Peyer's patch (tissue), 4 donors: ENCODE measurements at regions not wholly inside any gene's neighbourhood (a gene's known extent, or its start where the extent isn't known, plus 50 kb on each side); places are given as distances from the start of the nearest gene placed in this dataset.

Experiments used
- DNase-seq, 3 donors: peaks; one replicate each; pipeline ENCODE4 v3.0.0-alpha.2; 2017 to 2019
- H3K27ac ChIP-seq, 4 donors: fragments of 200-600 bp; sonication (generic); one replicate each; pipeline ENCODE4 v1.5.1; 2016 to 2019
- H3K27me3 ChIP-seq, 2 donors: fragments of 200-600 bp; sonication (generic); one replicate each; pipeline ENCODE4 v1.5.1; 2019
- H3K36me3 ChIP-seq, 3 donors: fragments of 200-600 bp; sonication (generic); one replicate each; pipeline ENCODE4 v1.5.1; 2016 to 2019
- H3K4me1 ChIP-seq, 4 donors: fragments of 200-600 bp; sonication (generic); one replicate each; pipeline ENCODE4 v1.5.1; 2016 to 2019
- H3K4me3 ChIP-seq, 4 donors: fragments of 200-600 bp; sonication (generic); 1 replicate in 3 of 4; 2 replicates in 1 of 4; pipeline ENCODE4 v1.5.1; 2016 to 2019; ENCODE audit warnings: mild to moderate bottlenecking in 1 of 4
- H3K9me3 ChIP-seq, 4 donors: fragments of 200-600 bp; sonication (generic); one replicate each; pipeline ENCODE4 v1.5.1; 2016 to 2019; ENCODE audit warnings: mild to moderate bottlenecking in 1 of 4
- POLR2A ChIP-seq, 2 donors: fragments of 450-650 bp; IDR thresholded peaks; one replicate each; pipeline ENCODE4 v1.5.1; 2017; ENCODE audit warnings: antibody characterized with exemption in 2 of 2, mild to moderate bottlenecking in 2 of 2, moderate library complexity in 2 of 2
- TF ChIP-seq, protein P1 (sequence below), 6 experiments: fragments of 450-650 bp in 4 of 6; fragments of 200-600 bp in 2 of 6; sonication (generic) in 1 of 6; IDR thresholded peaks; one replicate each; pipeline ENCODE4 v1.5.1; 2017 to 2019; ENCODE audit warnings: antibody characterized with exemption in 6 of 6, mild to moderate bottlenecking in 3 of 6, moderate library complexity in 1 of 6

- peak in 1 of 3 donors; percentile 11 for DNase-seq
- Histone ChIP-seq H3K4me3 (no peak overlapping the region), H3K27ac (no peak overlapping the region), H3K27me3 (no peaks in the 10 kb centered on the region), H3K36me3 (no peaks in the 10 kb centered on the region), H3K9me3 (no peaks in the 10 kb centered on the region), H3K4me1 (peaks cover 0 to 5% (median 0%) of the 10 kb centered on the region in 4 donors)
- TF ChIP-seq POLR2A (IDR thresholded peaks at IDR 0.05) = no peak
- TF ChIP-seq, protein P1, sequence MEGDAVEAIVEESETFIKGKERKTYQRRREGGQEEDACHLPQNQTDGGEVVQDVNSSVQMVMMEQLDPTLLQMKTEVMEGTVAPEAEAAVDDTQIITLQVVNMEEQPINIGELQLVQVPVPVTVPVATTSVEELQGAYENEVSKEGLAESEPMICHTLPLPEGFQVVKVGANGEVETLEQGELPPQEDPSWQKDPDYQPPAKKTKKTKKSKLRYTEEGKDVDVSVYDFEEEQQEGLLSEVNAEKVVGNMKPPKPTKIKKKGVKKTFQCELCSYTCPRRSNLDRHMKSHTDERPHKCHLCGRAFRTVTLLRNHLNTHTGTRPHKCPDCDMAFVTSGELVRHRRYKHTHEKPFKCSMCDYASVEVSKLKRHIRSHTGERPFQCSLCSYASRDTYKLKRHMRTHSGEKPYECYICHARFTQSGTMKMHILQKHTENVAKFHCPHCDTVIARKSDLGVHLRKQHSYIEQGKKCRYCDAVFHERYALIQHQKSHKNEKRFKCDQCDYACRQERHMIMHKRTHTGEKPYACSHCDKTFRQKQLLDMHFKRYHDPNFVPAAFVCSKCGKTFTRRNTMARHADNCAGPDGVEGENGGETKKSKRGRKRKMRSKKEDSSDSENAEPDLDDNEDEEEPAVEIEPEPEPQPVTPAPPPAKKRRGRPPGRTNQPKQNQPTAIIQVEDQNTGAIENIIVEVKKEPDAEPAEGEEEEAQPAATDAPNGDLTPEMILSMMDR (IDR thresholded peaks at IDR 0.05) = no peak
Measured at GRCh38 chr16:86103320-86103719, 204.4 kb downstream of the IRF8 start.

DNA sequence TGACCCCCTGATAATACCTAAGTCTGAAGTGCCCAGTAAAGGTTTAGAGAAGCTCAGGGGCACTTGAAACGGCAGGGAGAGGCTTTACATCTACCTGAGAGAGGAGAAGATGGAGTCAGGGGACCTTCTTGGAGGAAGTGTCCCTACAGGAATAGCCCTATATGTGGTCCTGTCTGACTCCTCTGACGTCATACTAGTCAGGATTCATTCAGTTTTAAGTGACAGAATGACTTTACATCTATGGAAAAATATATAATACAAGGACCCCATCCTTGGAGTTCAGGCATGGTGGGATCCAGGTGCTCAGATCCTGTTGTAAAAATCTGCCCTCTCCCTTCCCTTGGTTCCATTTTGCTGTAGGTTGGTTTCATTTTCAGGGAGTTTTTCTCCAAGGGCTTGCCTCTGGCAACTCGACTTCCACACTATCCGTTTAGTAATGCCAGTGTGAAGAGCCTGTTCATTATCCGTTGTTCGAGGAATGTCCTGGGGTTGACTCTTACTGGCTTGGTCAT, 205.6 kb downstream of the IRF8 start:
- no peaks in the 10 kb centered on the region for H3K9me3 ChIP-seq
- no peak for TF ChIP-seq POLR2A (IDR thresholded peaks at IDR 0.05)
- no peak for DNase-seq
- H3K27ac ChIP-seq = no peak overlapping the region
- H3K36me3 ChIP-seq = no peaks in the 10 kb centered on the region
- H3K4me3 ChIP-seq = no peak overlapping the region
- H3K27me3 ChIP-seq = no peaks in the 10 kb centered on the region
- peaks cover 0 to 5% (median 0%) of the 10 kb centered on the region in 4 donors for H3K4me1 ChIP-seq

- no peaks in the 10 kb centered on the region for H3K27me3 ChIP-seq
- no peak for TF ChIP-seq POLR2A (IDR thresholded peaks at IDR 0.05)
- TF ChIP-seq, protein P1 (IDR thresholded peaks at IDR 0.05) = no peak
- no peaks in the 10 kb centered on the region for H3K9me3 ChIP-seq
- H3K36me3 ChIP-seq = no peaks in the 10 kb centered on the region
- DNase-seq = peak in 1 of 3 donors; percentile 8
- no peak overlapping the region for H3K4me3 ChIP-seq
- H3K27ac ChIP-seq = no peak overlapping the region
- no peaks in the 10 kb centered on the region for H3K4me1 ChIP-seq
Measured at GRCh38 chr16:86107215-86107825, 208.4 kb downstream of the IRF8 start.

- Histone ChIP-seq H3K4me1 (no peaks in the 10 kb centered on the region), H3K36me3 (no peaks in the 10 kb centered on the region), H3K4me3 (no peak overlapping the region), H3K27me3 (no peaks in the 10 kb centered on the region), H3K27ac (no peak overlapping the region), H3K9me3 (no peaks in the 10 kb centered on the region)
- DNase-seq = no peak
- TF ChIP-seq POLR2A (IDR thresholded peaks at IDR 0.05) = no peak
- TF ChIP-seq, protein P1 (IDR thresholded peaks at IDR 0.05) = no peak
Measured at GRCh38 chr16:86108062-86108461, 209.1 kb downstream of the IRF8 start.

- Histone ChIP-seq H3K36me3 (no peaks in the 10 kb centered on the region), H3K4me1 (no peaks in the 10 kb centered on the region), H3K27me3 (no peaks in the 10 kb centered on the region), H3K27ac (no peak overlapping the region), H3K9me3 (no peaks in the 10 kb centered on the region), H3K4me3 (no peak overlapping the region)
- no peak for TF ChIP-seq POLR2A (IDR thresholded peaks at IDR 0.05)
- TF ChIP-seq, protein P1 (IDR thresholded peaks at IDR 0.05) = no peak
- no peak for DNase-seq
Measured at GRCh38 chr16:86110134-86110533, 211.2 kb downstream of the IRF8 start.

DNA sequence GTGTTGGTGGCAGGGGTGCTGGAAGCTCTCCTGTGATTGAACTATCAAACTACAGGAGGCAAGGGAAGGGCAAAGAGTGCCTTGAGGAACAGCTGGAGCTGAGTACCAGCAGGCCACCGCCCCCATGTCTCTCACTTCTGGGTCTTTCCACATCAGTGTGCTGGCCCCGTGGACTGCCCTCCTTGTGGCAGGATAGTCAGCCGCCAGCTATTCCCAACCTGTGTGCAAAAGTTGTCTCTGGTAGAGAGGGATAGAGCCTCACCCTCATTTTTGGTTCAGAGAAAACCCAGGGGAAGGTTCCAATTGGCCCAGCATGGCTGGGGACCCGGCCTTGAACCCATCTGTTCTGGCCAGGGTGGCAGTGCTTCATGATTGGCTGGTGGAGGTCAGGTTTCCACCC, 211.8 kb downstream of the IRF8 start:
- Histone ChIP-seq H3K4me1 (no peaks in the 10 kb centered on the region), H3K36me3 (no peaks in the 10 kb centered on the region), H3K9me3 (no peaks in the 10 kb centered on the region), H3K27me3 (no peaks in the 10 kb centered on the region), H3K4me3 (no peak overlapping the region), H3K27ac (no peak overlapping the region)
- no peak for DNase-seq
- no peak for TF ChIP-seq POLR2A (IDR thresholded peaks at IDR 0.05)
- TF ChIP-seq, protein P1 (IDR thresholded peaks at IDR 0.05) = no peak
